ENCODE measurements at regions not wholly inside any gene's neighbourhood (a gene's known extent, or its start where the extent isn't known, plus 50 kb on each side); places are given as distances from the start of the nearest gene placed in this dataset.

DNA sequence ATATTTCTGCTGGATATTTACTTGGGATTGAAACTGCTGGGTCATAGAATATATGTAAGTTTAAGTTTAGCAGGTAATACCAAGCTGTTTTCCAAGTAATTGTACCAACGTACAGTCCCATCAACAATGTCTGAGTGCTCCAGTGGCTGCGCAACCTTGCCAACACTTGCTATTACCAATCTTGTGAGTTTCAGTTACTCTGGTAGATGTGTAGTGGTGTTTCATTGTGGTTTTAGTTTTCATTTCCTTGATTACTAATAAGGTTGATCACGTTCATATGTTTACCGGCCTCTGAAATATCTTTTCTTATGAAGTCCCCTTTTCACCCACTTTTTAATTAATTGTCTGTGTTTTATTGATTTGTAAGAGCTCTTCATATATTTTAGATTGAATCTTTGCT lies 370.6 kb upstream of the CADM1 start:
- TF ChIP-seq CTCF (IDR thresholded peaks at IDR 0.05) (no peak), POLR2A (IDR thresholded peaks at IDR 0.05) (no peak), POLR2AphosphoS5 (IDR thresholded peaks at IDR 0.05) (no peak)
